ENCODE measurements at regions not wholly inside any gene's neighbourhood (a gene's known extent, or its start where the extent isn't known, plus 50 kb on each side); places are given as distances from the start of the nearest gene placed in this dataset. TPM values are rescaled to one million over a fixed set of nuclear protein-coding genes. Genes with fewer than 3 reads are reported as not detected.

DNA sequence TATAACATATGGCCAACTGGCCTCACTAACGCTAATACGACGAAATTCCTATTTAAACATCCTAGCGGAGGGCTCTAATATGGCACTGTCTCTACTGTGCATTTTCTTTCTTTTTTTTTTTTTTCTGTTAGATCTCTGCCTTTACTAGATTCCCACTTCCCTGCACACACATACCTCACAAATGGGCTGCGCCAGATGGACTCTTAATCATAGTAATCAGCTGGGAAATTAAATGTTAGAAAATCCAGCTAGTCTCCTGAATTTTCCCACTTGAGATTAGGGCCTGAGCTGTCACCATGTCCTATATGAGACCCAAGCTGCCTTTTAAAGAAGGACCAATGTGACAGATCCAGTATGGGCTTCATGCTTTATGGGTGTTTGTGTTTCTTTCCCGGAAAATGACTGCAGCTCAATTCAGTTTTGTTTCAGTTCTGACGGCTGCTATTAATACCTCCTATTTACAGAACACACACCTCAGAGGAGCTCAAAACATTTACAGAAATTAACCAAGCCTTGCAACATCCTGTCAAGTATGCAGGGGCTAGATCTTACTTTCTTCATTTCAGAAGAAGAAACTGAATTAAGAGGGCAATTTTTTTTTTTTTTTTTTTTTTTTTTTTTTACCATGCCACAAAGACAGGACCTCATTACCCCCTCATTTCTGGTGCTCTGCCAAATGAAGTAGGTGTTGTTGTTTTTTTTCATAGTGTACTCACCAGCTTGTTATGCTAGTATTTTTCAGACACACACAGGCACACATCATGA lies 49.8 kb upstream of the BLID start:
- Histone ChIP-seq H2BK5ac (ENCODE audit: low read depth, low read length, poor library complexity, severe bottlenecking) (peak overlapping the region; percentile 65), H3K4me2 (ENCODE audit: low read depth, low read length) (peak overlapping the region; percentile 65; the same call in 1 of the 2 replicates), H3K27me3 (ENCODE audit: control insufficient read depth, insufficient read depth, low read length) (no peaks in the 10 kb centered on the region), H3K4ac (ENCODE audit: low read depth, low read length) (peak overlapping the region; percentile 51; the same call in 1 of the 2 replicates), H3K9ac (ENCODE audit: low read depth, low read length) (peak overlapping the region; percentile 29; the same call in 1 of the 2 replicates), H4K91ac (ENCODE audit: insufficient read depth, low read depth, low read length) (no peak overlapping the region), H3K4me3 (ENCODE audit: insufficient read depth, low read depth, low read length) (no peak overlapping the region), H4K5ac (ENCODE audit: low read depth, low read length) (peak overlapping the region; percentile 82; the same call in 1 of the 2 replicates), H2BK120ac (ENCODE audit: low read depth, low read length) (peak overlapping the region; percentile 36), H3K79me1 (ENCODE audit: low read depth in 1 of 2, low read length in 2 of 2) (peaks cover 0 to 18% of the 10 kb centered on the region in 2 experiments; a peak in 2 of 4 replicates), H2AFZ (replicated peaks; ENCODE audit: low read length, poor library complexity) (no peak overlapping the region), H2BK20ac (ENCODE audit: low read depth, low read length) (no peak overlapping the region), H3K18ac (ENCODE audit: low read depth, low read length) (peak overlapping the region; percentile 84; the same call in 1 of the 2 replicates), H4K8ac (ENCODE audit: low read depth in 2 of 2, low read length in 2 of 2) (peak overlapping the region; percentile 30 to 48; a peak in 2 of 4 replicates), H3K27ac (ENCODE audit: insufficient read depth, low read length) (peak overlapping the region; percentile 71), H3K14ac (replicated peaks; ENCODE audit: low read depth, low read length) (peak overlapping the region; percentile 72; the same call in 1 of the 2 replicates), H3K4me1 (ENCODE audit: control insufficient read depth, insufficient read depth, low read length) (peaks cover 42% of the 10 kb centered on the region), H3K23ac (ENCODE audit: low read depth, low read length) (peak overlapping the region; percentile 69), H3K36me3 (ENCODE audit: control insufficient read depth, insufficient read depth, low read length) (peaks cover 41% of the 10 kb centered on the region), H2BK15ac (ENCODE audit: low read depth, low read length) (no peak overlapping the region), H4K20me1 (ENCODE audit: insufficient read depth, low read length) (peaks cover 72% of the 10 kb centered on the region), H3K9me1 (ENCODE audit: insufficient read depth, low read length) (peaks cover 16% of the 10 kb centered on the region), H3K9me3 (ENCODE audit: control insufficient read depth, insufficient read depth, low read length) (no peaks in the 10 kb centered on the region), H2AK9ac (replicated peaks; ENCODE audit: low read depth, low read length, poor library complexity) (no peak overlapping the region), H3K56ac (ENCODE audit: extremely low read depth, insufficient read depth, low read length) (no peak overlapping the region; the same call in 1 of the 2 replicates), H2AK5ac (ENCODE audit: low read depth, low read length) (no peak overlapping the region)
- intact Hi-C loops (cut with micrococcal nuclease) (loop anchor here (5.0 kb wide), 1 partner anchor 37 kb away; no protein-coding TSS in a partner anchor), dilution Hi-C loops (cut with HindIII; ENCODE audit: low sequenced_read_pairs, unreplicated experiment) (no loop called here), in situ Hi-C loops (cut with MboI; ENCODE audit: low sequenced_read_pairs) (no loop called here)
- ChIA-PET POLR2A (ENCODE audit: unreplicated experiment) (no interaction called here), CTCF (interaction anchor here (0.6 to 1.0 kb wide), 3 partner anchors 28 to 1481 kb away, joined by 3 to 10 read pairs (median 4); no protein-coding TSS in a partner anchor)
- TF ChIP-seq FOS (IDR thresholded peaks at IDR 0.05; ENCODE audit: low read depth, low read length) (no peak), CEBPB (IDR thresholded peaks at IDR 0.05; ENCODE audit: low read depth, low read length) (no peak), NFE2L2 (IDR thresholded peaks at IDR 0.05; ENCODE audit: low read depth, low read length) (no peak), MAFK (IDR thresholded peaks at IDR 0.05; ENCODE audit: low read depth, low read length) (no peak), SMC3 (IDR thresholded peaks at IDR 0.05; ENCODE audit: low read depth, low read length) (no peak)
- no TSS peak for BruUV-seq (replicated peaks)
- 76% methylated on average over 3 of the region's 7 CpGs; no CpG with 5 or more reads in 1 of the 2 experiments for WGBS, 2 experiments (ENCODE audit: extremely low coverage in 2 of 2, insufficient read length in 1 of 2)
- DNase-seq (no peak), ATAC-seq (ENCODE audit: low read depth) (no peak)

Small RNA genes lying in the stretch of these regions (microRNA-seq; reads per million reads assigned to microRNA genes)
- gene RNU4ATAC10P (ENCODE audit: insufficient read depth, insufficient read length) (not detected), gene RNU4ATAC5P (ENCODE audit: insufficient read depth, insufficient read length) (not detected), gene RNU6-592P (ENCODE audit: insufficient read depth, insufficient read length) (not detected)

Small RNA genes lying in the stretch of these regions (small RNA-seq; reads per million reads assigned to genes)
- gene RNU4ATAC10P (0 reads per million in 5 experiments), gene RNU4ATAC5P (0 reads per million in 5 experiments), gene RNU6-592P (0 reads per million in 5 experiments)
